ENCODE measurements at regions not wholly inside any gene's neighbourhood (a gene's known extent, or its start where the extent isn't known, plus 50 kb on each side); places are given as distances from the start of the nearest gene placed in this dataset.

- DNase-seq = no peak
- Histone ChIP-seq H3K36me3 (ENCODE audit: control insufficient read depth, insufficient read depth, low read length) (no peaks in the 10 kb centered on the region), H3K4me1 (ENCODE audit: control insufficient read depth, insufficient read depth, low read length) (no peaks in the 10 kb centered on the region), H3K27me3 (ENCODE audit: control insufficient read depth, insufficient read depth, low read length) (no peaks in the 10 kb centered on the region), H3K4me3 (ENCODE audit: low read length) (no peak overlapping the region), H3K9me3 (ENCODE audit: control insufficient read depth, insufficient read depth, low read length) (no peaks in the 10 kb centered on the region), H3K27ac (ENCODE audit: low read length) (no peak overlapping the region)
- no peaks in the 10 kb centered on the region for H3K36me3 Mint-ChIP-seq
- H3K27ac Mint-ChIP-seq = no peak overlapping the region
- no peak overlapping the region for H3K4me3 Mint-ChIP-seq
- ATAC-seq = no peak
- no peak for TF ChIP-seq CTCF (IDR thresholded peaks at IDR 0.05)
- H3K4me1 Mint-ChIP-seq = no peaks in the 10 kb centered on the region
- 79% methylated on average over 5 of the region's 5 CpGs for WGBS (ENCODE audit: insufficient coverage)
- H3K9me3 Mint-ChIP-seq = no peaks in the 10 kb centered on the region
- peaks cover 0 to 4% of the 10 kb centered on the region in 2 donors for H3K27me3 Mint-ChIP-seq (ENCODE audit: low read depth in 2 of 2)
- intact Hi-C loops (cut with micrococcal nuclease) = no loop called here
Observed at GRCh38 chr10:117666166-117666565, 123.6 kb downstream of the EMX2 start.

- Mint-ChIP-seq H3K4me3 (no peak overlapping the region), H3K4me1 (no peaks in the 10 kb centered on the region), H3K27me3 (ENCODE audit: low read depth in 2 of 2) (peaks cover 0 to 4% of the 10 kb centered on the region in 2 donors), H3K36me3 (no peaks in the 10 kb centered on the region), H3K9me3 (no peaks in the 10 kb centered on the region), H3K27ac (no peak overlapping the region)
- ATAC-seq = no peak
- TF ChIP-seq CTCF (IDR thresholded peaks at IDR 0.05) = no peak
- H3K27ac ChIP-seq (ENCODE audit: low read length) = no peak overlapping the region
- no peaks in the 10 kb centered on the region for H3K4me1 ChIP-seq (ENCODE audit: control insufficient read depth, insufficient read depth, low read length)
- H3K4me3 ChIP-seq (ENCODE audit: low read length) = no peak overlapping the region
- WGBS (ENCODE audit: insufficient coverage) = 79% methylated on average over 2 of the region's 2 CpGs
- intact Hi-C loops (cut with micrococcal nuclease) = no loop called here
- DNase-seq = no peak
- no peaks in the 10 kb centered on the region for H3K27me3 ChIP-seq (ENCODE audit: control insufficient read depth, insufficient read depth, low read length)
- no peaks in the 10 kb centered on the region for H3K9me3 ChIP-seq (ENCODE audit: control insufficient read depth, insufficient read depth, low read length)
- H3K36me3 ChIP-seq (ENCODE audit: control insufficient read depth, insufficient read depth, low read length) = no peaks in the 10 kb centered on the region
Observed at GRCh38 chr10:117666965-117667364, 124.4 kb downstream of the EMX2 start.

GRCh38 chr10:117667831-117668230 lies 125.3 kb downstream of the EMX2 start:
- Histone ChIP-seq H3K4me3 (ENCODE audit: low read length) (no peak overlapping the region), H3K27ac (ENCODE audit: low read length) (no peak overlapping the region), H3K4me1 (ENCODE audit: control insufficient read depth, insufficient read depth, low read length) (no peaks in the 10 kb centered on the region), H3K36me3 (ENCODE audit: control insufficient read depth, insufficient read depth, low read length) (no peaks in the 10 kb centered on the region), H3K27me3 (ENCODE audit: control insufficient read depth, insufficient read depth, low read length) (no peaks in the 10 kb centered on the region), H3K9me3 (ENCODE audit: control insufficient read depth, insufficient read depth, low read length) (no peaks in the 10 kb centered on the region)
- TF ChIP-seq CTCF (IDR thresholded peaks at IDR 0.05) = no peak
- no peaks in the 10 kb centered on the region for H3K9me3 Mint-ChIP-seq
- ATAC-seq = no peak
- no peak for DNase-seq
- 82% methylated on average over 6 of the region's 6 CpGs for WGBS (ENCODE audit: insufficient coverage)
- no peaks in the 10 kb centered on the region for H3K4me1 Mint-ChIP-seq
- H3K4me3 Mint-ChIP-seq = no peak overlapping the region
- no peak overlapping the region for H3K27ac Mint-ChIP-seq
- H3K27me3 Mint-ChIP-seq (ENCODE audit: low read depth in 2 of 2) = peaks cover 0 to 4% of the 10 kb centered on the region in 2 donors
- intact Hi-C loops (cut with micrococcal nuclease) = no loop called here
- no peaks in the 10 kb centered on the region for H3K36me3 Mint-ChIP-seq

GRCh38 chr10:117668327-117669008 lies 125.9 kb downstream of the EMX2 start:
- Histone ChIP-seq H3K4me1 (ENCODE audit: control insufficient read depth, insufficient read depth, low read length) (no peaks in the 10 kb centered on the region), H3K36me3 (ENCODE audit: control insufficient read depth, insufficient read depth, low read length) (no peaks in the 10 kb centered on the region), H3K27me3 (ENCODE audit: control insufficient read depth, insufficient read depth, low read length) (no peaks in the 10 kb centered on the region), H3K4me3 (ENCODE audit: low read length) (no peak overlapping the region), H3K27ac (ENCODE audit: low read length) (no peak overlapping the region), H3K9me3 (ENCODE audit: control insufficient read depth, insufficient read depth, low read length) (no peaks in the 10 kb centered on the region)
- H3K4me3 Mint-ChIP-seq = no peak overlapping the region
- H3K27ac Mint-ChIP-seq = no peak overlapping the region
- intact Hi-C loops (cut with micrococcal nuclease) = no loop called here
- no peak for TF ChIP-seq CTCF (IDR thresholded peaks at IDR 0.05)
- no peak for ATAC-seq
- H3K36me3 Mint-ChIP-seq = no peaks in the 10 kb centered on the region
- 76% methylated on average over 2 of the region's 2 CpGs for WGBS (ENCODE audit: insufficient coverage)
- peaks cover under 1 to 4% of the 10 kb centered on the region in 2 donors for H3K27me3 Mint-ChIP-seq (ENCODE audit: low read depth in 2 of 2)
- no peak for DNase-seq
- no peaks in the 10 kb centered on the region for H3K4me1 Mint-ChIP-seq
- no peaks in the 10 kb centered on the region for H3K9me3 Mint-ChIP-seq

All from natural killer cell (primary cell).